Sigmoid colon (tissue), 4 donors: ENCODE measurements at regions not wholly inside any gene's neighbourhood (a gene's known extent, or its start where the extent isn't known, plus 50 kb on each side); places are given as distances from the start of the nearest gene placed in this dataset.

Experiments
- POLR2AphosphoS5 ChIP-seq, 4 donors: sonication (generic); formaldehyde crosslinking; IDR thresholded peaks; one replicate each; pipeline ENCODE4 v1.6.1; 2017; ENCODE audit warnings: antibody characterized with exemption in 4 of 4
- TF ChIP-seq, protein P1 (sequence below), 4 experiments: fragments of 450-650 bp in 3 of 4; fragments of 200-600 bp in 1 of 4; IDR thresholded peaks; one replicate each; pipeline ENCODE4 v1.5.1; 2016 to 2019; ENCODE audit warnings: antibody characterized with exemption in 4 of 4, mild to moderate bottlenecking in 3 of 4, moderate library complexity in 2 of 4

DNA sequence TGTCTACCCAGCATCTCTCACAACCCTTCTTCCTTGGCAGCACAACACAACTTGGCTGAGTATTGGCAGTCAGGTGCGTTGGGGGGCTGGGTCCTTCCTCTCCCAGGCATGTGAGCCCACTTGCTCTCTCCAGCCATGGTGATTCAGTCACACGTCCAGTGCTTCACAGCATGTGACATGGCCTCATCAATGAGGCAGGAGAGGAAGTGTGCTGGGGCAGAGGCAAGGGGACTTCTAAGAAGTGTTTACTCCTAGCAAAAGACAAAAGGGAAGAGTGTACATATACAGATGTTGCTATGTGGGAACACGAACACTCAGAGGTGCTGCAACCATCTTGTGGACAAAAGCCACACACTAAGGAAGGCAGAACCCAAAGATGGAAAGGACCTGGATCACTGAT lies 380.8 kb downstream of the FBXW7 start:
- TF ChIP-seq POLR2AphosphoS5 (IDR thresholded peaks at IDR 0.05): no peak
- TF ChIP-seq, protein P1, sequence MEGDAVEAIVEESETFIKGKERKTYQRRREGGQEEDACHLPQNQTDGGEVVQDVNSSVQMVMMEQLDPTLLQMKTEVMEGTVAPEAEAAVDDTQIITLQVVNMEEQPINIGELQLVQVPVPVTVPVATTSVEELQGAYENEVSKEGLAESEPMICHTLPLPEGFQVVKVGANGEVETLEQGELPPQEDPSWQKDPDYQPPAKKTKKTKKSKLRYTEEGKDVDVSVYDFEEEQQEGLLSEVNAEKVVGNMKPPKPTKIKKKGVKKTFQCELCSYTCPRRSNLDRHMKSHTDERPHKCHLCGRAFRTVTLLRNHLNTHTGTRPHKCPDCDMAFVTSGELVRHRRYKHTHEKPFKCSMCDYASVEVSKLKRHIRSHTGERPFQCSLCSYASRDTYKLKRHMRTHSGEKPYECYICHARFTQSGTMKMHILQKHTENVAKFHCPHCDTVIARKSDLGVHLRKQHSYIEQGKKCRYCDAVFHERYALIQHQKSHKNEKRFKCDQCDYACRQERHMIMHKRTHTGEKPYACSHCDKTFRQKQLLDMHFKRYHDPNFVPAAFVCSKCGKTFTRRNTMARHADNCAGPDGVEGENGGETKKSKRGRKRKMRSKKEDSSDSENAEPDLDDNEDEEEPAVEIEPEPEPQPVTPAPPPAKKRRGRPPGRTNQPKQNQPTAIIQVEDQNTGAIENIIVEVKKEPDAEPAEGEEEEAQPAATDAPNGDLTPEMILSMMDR (IDR thresholded peaks at IDR 0.05): no peak
